ENCODE measurements at regions not wholly inside any gene's neighbourhood (a gene's known extent, or its start where the extent isn't known, plus 50 kb on each side); places are given as distances from the start of the nearest gene placed in this dataset.

GRCh38 chr1:34524783-34525182 is 230.1 kb upstream of the GJB5 start:
- no peak for DNase-seq
- Histone ChIP-seq H3K56ac (ENCODE audit: insufficient read length, low read depth, low read length) (no peak overlapping the region), H3K9ac (ENCODE audit: extremely low read depth, insufficient read length, low read length) (no peak overlapping the region), H2AFZ (ENCODE audit: low read length) (no peak overlapping the region), H3K14ac (ENCODE audit: insufficient read depth, low read length) (no peak overlapping the region), H2BK5ac (ENCODE audit: insufficient read length, low read length) (no peak overlapping the region), H2BK120ac (ENCODE audit: low read depth, low read length, poor library complexity, severe bottlenecking) (no peak overlapping the region), H3K18ac (ENCODE audit: insufficient read length, low read depth, low read length) (no peak overlapping the region), H4K91ac (ENCODE audit: insufficient read length, low read depth, low read length) (no peak overlapping the region), H2BK12ac (ENCODE audit: insufficient read length, low read depth, low read length) (no peak overlapping the region), H4K5ac (ENCODE audit: insufficient read length, low read depth, low read length) (no peak overlapping the region), H3K23me2 (ENCODE audit: insufficient read length, low read depth, low read length, poor library complexity, severe bottlenecking) (no peaks in the 10 kb centered on the region), H3K23ac (ENCODE audit: insufficient read length, low read depth, low read length) (no peak overlapping the region), H2BK15ac (ENCODE audit: low read depth, low read length) (no peak overlapping the region), H3K27me3 (ENCODE audit: insufficient read depth, low read length) (no peaks in the 10 kb centered on the region), H3K27ac (ENCODE audit: insufficient read length, low read depth, low read length) (no peak overlapping the region), H3K79me1 (ENCODE audit: insufficient read depth, low read depth, low read length, poor library complexity, severe bottlenecking) (no peaks in the 10 kb centered on the region), H3K4me2 (ENCODE audit: insufficient read depth, insufficient read length, low read length) (no peak overlapping the region), H4K20me1 (ENCODE audit: control insufficient read depth, insufficient read depth, insufficient read length) (no peaks in the 10 kb centered on the region), H2AK5ac (ENCODE audit: insufficient read length, low read length) (no peak overlapping the region), H3K79me2 (ENCODE audit: insufficient read depth, low read length) (no peaks in the 10 kb centered on the region), H3K9me3 (ENCODE audit: control insufficient read depth, low read depth, low read length) (no peaks in the 10 kb centered on the region), H3K4me1 (ENCODE audit: insufficient read depth, low read length) (no peaks in the 10 kb centered on the region), H4K8ac (replicated peaks; ENCODE audit: insufficient read length, low read depth, low read length) (no peak overlapping the region), H3K4ac (ENCODE audit: low read depth, low read length) (no peak overlapping the region), H2BK20ac (ENCODE audit: low read depth, low read length, poor library complexity, severe bottlenecking) (no peak overlapping the region), H3T11ph (ENCODE audit: low read length) (no peak overlapping the region)
- TF ChIP-seq CTCF (conservative IDR thresholded peaks at IDR 0.05), result no peak
- Mint-ChIP-seq H3K36me3 (ENCODE audit: insufficient read depth in 1 of 3, low read depth in 3 of 3) (no peaks in the 10 kb centered on the region; a peak in 1 of 7 replicates), H3K27me3 (ENCODE audit: low read depth) (peaks cover 20% of the 10 kb centered on the region), H3K9me3 (no peaks in the 10 kb centered on the region), H3K4me3 (no peak overlapping the region), H3K27ac (no peak overlapping the region), H3K4me1 (no peaks in the 10 kb centered on the region)

Measured in H9 (cell line).